ENCODE measurements at regions not wholly inside any gene's neighbourhood (a gene's known extent, or its start where the extent isn't known, plus 50 kb on each side); places are given as distances from the start of the nearest gene placed in this dataset.

DNA sequence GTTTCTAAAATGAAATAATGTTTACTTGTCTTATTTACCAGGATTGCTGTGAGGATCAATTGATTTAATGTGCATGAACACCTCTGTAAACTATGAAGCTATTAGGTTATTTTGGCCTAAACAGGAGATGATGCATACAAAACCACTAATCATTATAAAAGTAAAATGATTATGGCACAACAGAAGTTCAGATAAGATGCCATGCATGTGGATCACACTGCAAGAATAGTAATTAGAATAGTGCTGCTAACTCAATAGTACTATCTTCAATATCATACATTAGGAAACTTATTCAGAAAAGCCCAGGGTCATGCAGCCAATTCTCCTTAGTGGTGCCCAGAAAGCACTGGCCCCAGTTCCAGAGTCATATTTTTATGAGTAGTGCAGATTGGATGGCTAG, 66.9 kb downstream of the TMEM100 start:
- TF ChIP-seq EZH2 (IDR thresholded peaks at IDR 0.05) (no peak), POLR2AphosphoS5 (IDR thresholded peaks at IDR 0.05; ENCODE audit: borderline replicate concordance, low read depth, low read length) (no peak), FOXP2 (optimal IDR thresholded peaks at IDR 0.05; ENCODE audit: control extremely low read depth, extremely low read length, insufficient read depth) (no peak)
- Histone ChIP-seq H3K27ac (no peak overlapping the region), H3K9me3 (ENCODE audit: low read depth, low read length) (no peaks in the 10 kb centered on the region)

GRCh38 chr17:55654821-55655220, 67.8 kb downstream of the TMEM100 start:
- no peak overlapping the region for H3K27ac ChIP-seq
- H3K9ac ChIP-seq (ENCODE audit: insufficient read length): no peak overlapping the region
- no peak for DNase-seq (ENCODE audit: low read depth, low spot score)
- no peaks in the 10 kb centered on the region for H3K9me3 ChIP-seq (ENCODE audit: low read depth, low read length)
- H3K4me3 ChIP-seq: no peak overlapping the region
- no peak for TF ChIP-seq FOXP2 (optimal IDR thresholded peaks at IDR 0.05; ENCODE audit: control extremely low read depth, extremely low read length, insufficient read depth)
- no peak for TF ChIP-seq POLR2AphosphoS5 (IDR thresholded peaks at IDR 0.05; ENCODE audit: borderline replicate concordance, low read depth, low read length)
- no peak for TF ChIP-seq EZH2 (IDR thresholded peaks at IDR 0.05)
- no peaks in the 10 kb centered on the region for H3K36me3 ChIP-seq (ENCODE audit: insufficient read depth, low read length)

More for the DNA sequence above, 66.9 kb downstream of the TMEM100 start:
- DNase-seq (ENCODE audit: low read depth, low spot score): no peak
- Histone ChIP-seq H3K36me3 (ENCODE audit: insufficient read depth, low read length) (no peaks in the 10 kb centered on the region), H3K4me3 (no peak overlapping the region), H3K9ac (ENCODE audit: insufficient read length) (no peak overlapping the region)

DNA sequence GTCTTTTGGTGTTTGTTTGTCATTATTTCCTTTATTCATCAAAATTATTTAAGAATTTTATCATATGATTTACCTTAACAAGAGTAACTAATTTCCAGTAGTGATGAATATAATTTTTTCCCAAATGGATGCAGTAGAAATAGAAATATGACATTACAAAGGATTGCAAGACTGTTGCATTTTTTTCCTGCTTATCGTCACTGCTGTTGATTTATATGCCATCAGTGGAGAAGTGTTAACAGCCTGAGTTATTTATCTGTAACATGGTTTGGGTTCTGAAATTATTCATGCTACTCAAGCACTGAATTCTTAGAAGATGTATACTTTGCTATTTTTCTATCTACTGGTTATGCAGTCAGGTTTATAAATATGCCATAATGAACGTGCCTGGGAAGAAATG, 68.6 kb downstream of the TMEM100 start:
- no peak overlapping the region for H3K9ac ChIP-seq (ENCODE audit: insufficient read length)
- no peaks in the 10 kb centered on the region for H3K9me3 ChIP-seq (ENCODE audit: low read depth, low read length)
- no peak overlapping the region for H3K27ac ChIP-seq
- H3K4me3 ChIP-seq: no peak overlapping the region
- DNase-seq (ENCODE audit: low read depth, low spot score): no peak
- TF ChIP-seq POLR2AphosphoS5 (IDR thresholded peaks at IDR 0.05; ENCODE audit: borderline replicate concordance, low read depth, low read length) (no peak), EZH2 (IDR thresholded peaks at IDR 0.05) (no peak), FOXP2 (optimal IDR thresholded peaks at IDR 0.05; ENCODE audit: control extremely low read depth, extremely low read length, insufficient read depth) (no peak)
- no peaks in the 10 kb centered on the region for H3K36me3 ChIP-seq (ENCODE audit: insufficient read depth, low read length)

GRCh38 chr17:55652825-55653224, 69.8 kb downstream of the TMEM100 start:
- no peaks in the 10 kb centered on the region for H3K9me3 ChIP-seq (ENCODE audit: low read depth, low read length)
- H3K27ac ChIP-seq: no peak overlapping the region
- no peak overlapping the region for H3K9ac ChIP-seq (ENCODE audit: insufficient read length)
- DNase-seq (ENCODE audit: low read depth, low spot score): no peak
- H3K4me3 ChIP-seq: no peak overlapping the region
- no peaks in the 10 kb centered on the region for H3K36me3 ChIP-seq (ENCODE audit: insufficient read depth, low read length)
- no peak for TF ChIP-seq EZH2 (IDR thresholded peaks at IDR 0.05)
- TF ChIP-seq POLR2AphosphoS5 (IDR thresholded peaks at IDR 0.05; ENCODE audit: borderline replicate concordance, low read depth, low read length): no peak
- TF ChIP-seq FOXP2 (optimal IDR thresholded peaks at IDR 0.05; ENCODE audit: control extremely low read depth, extremely low read length, insufficient read depth): no peak

DNA sequence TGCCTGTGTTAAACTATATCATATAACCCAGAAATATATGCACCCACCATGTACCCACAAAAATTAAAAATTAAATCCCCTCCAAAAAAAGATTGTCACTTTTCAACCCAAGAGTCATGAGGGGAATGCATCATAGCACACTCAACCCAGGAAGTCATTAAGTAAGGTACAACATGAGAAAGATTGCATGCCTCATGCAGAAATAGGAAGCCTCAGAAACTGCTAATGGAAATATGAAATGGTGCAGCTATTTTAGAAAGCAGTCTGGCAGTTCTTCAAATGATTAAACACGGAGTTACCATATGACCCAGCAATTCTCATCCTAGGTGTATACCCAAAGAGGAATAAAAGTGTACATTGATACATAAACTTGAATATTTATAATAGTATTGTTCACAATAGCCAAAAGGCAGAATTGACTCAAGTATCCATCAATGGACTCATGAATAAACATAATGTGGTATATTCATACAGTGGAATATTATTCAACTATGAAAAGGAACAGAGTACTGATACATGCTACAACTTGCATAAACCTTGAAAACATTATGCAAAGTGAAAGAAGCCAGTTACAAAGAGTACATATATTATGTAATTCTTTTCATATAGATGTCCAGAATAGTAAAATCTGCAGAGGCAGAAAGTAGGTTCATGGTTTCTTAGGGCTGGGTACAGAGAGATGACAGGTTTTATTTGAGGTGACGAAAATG, 70.4 kb downstream of the TMEM100 start:
- no peaks in the 10 kb centered on the region for H3K9me3 ChIP-seq (ENCODE audit: low read depth, low read length)
- no peak overlapping the region for H3K4me3 ChIP-seq
- TF ChIP-seq POLR2AphosphoS5 (IDR thresholded peaks at IDR 0.05; ENCODE audit: borderline replicate concordance, low read depth, low read length) (no peak), EZH2 (IDR thresholded peaks at IDR 0.05) (no peak), FOXP2 (optimal IDR thresholded peaks at IDR 0.05; ENCODE audit: control extremely low read depth, extremely low read length, insufficient read depth) (no peak)
- H3K27ac ChIP-seq: no peak overlapping the region
- H3K9ac ChIP-seq (ENCODE audit: insufficient read length): no peak overlapping the region
- H3K36me3 ChIP-seq (ENCODE audit: insufficient read depth, low read length): no peaks in the 10 kb centered on the region
- DNase-seq (ENCODE audit: low read depth, low spot score): no peak

DNA sequence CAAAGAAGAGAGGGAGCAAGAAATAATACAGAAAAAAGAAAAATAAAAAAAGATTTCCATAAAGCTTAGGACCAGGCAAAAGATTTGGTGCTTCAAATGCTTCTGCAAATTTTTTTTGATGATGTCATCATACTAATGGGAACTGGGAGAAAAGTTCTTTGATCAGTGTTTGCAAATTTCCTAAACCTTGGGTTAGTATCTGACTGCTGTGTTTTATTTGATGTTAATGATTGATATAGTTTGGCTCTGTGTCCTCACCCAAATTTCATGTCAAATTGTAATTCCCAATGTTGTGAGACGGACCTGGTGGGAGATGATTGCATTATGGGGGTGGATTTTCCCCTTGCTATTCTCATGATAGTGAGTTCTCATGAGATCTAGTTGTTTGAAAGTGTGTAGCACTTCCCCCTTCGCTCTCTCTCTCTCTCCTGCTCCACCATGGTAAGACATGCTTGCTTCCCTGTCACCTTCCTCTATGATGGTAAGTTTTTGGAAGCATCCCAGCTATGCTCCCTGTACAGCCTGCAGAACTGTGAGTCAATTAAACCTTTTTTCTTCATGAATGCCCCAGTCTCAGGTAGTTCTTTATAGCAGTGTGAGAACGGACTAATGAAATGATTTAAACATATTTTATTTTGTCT, 72.6 kb downstream of the TMEM100 start:
- no peak for DNase-seq (ENCODE audit: low read depth, low spot score)
- no peaks in the 10 kb centered on the region for H3K36me3 ChIP-seq (ENCODE audit: insufficient read depth, low read length)
- TF ChIP-seq FOXP2 (optimal IDR thresholded peaks at IDR 0.05; ENCODE audit: control extremely low read depth, extremely low read length, insufficient read depth) (no peak), EZH2 (IDR thresholded peaks at IDR 0.05) (no peak), POLR2AphosphoS5 (IDR thresholded peaks at IDR 0.05; ENCODE audit: borderline replicate concordance, low read depth, low read length) (no peak)
- H3K4me3 ChIP-seq: no peak overlapping the region
- H3K27ac ChIP-seq: no peak overlapping the region
- H3K9me3 ChIP-seq (ENCODE audit: low read depth, low read length): no peaks in the 10 kb centered on the region
- no peak overlapping the region for H3K9ac ChIP-seq (ENCODE audit: insufficient read length)

DNA sequence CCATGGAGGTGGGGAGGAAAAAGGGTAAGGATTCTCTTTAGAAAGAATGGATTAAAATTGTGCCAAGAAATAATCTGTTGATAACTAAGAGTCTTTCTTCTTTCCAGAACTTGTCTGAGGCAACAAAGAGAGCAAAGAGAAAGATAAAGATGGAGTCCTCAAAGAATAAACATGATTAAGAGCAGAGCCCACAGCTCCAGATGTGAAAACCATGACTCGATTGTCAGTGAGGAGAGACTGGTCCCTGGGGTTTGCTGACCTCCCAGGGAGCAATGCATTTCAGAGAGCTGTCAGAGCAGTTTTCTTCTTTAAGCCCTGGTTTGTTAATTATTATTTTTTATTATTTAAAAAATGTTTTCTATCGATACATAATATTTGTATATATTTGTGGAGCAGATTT, 74.6 kb downstream of the TMEM100 start:
- Histone ChIP-seq H3K36me3 (ENCODE audit: insufficient read depth, low read length) (no peaks in the 10 kb centered on the region), H3K9ac (ENCODE audit: insufficient read length) (no peak overlapping the region), H3K9me3 (ENCODE audit: low read depth, low read length) (no peaks in the 10 kb centered on the region), H3K27ac (no peak overlapping the region), H3K4me3 (no peak overlapping the region)
- TF ChIP-seq FOXP2 (optimal IDR thresholded peaks at IDR 0.05; ENCODE audit: control extremely low read depth, extremely low read length, insufficient read depth) (no peak), POLR2AphosphoS5 (IDR thresholded peaks at IDR 0.05; ENCODE audit: borderline replicate concordance, low read depth, low read length) (no peak), EZH2 (IDR thresholded peaks at IDR 0.05) (no peak)
- no peak for DNase-seq (ENCODE audit: low read depth, low spot score)

GRCh38 chr17:55645361-55645760, 77.3 kb downstream of the TMEM100 start:
- TF ChIP-seq EZH2 (IDR thresholded peaks at IDR 0.05): no peak
- no peak for TF ChIP-seq POLR2AphosphoS5 (IDR thresholded peaks at IDR 0.05; ENCODE audit: borderline replicate concordance, low read depth, low read length)
- no peak for TF ChIP-seq FOXP2 (optimal IDR thresholded peaks at IDR 0.05; ENCODE audit: control extremely low read depth, extremely low read length, insufficient read depth)
- Histone ChIP-seq H3K9me3 (ENCODE audit: low read depth, low read length) (no peaks in the 10 kb centered on the region), H3K4me3 (no peak overlapping the region), H3K27ac (no peak overlapping the region), H3K9ac (ENCODE audit: insufficient read length) (no peak overlapping the region), H3K36me3 (ENCODE audit: insufficient read depth, low read length) (no peaks in the 10 kb centered on the region)
- no peak for DNase-seq (ENCODE audit: low read depth, low spot score)
